Gastroesophageal sphincter (tissue), 4 donors: ENCODE measurements at regions not wholly inside any gene's neighbourhood (a gene's known extent, or its start where the extent isn't known, plus 50 kb on each side); places are given as distances from the start of the nearest gene placed in this dataset.

ENCODE experiments used
- ATAC-seq: fragments of 150-250 bp; one replicate; pipeline ENCODE4 v1.9.1; 2016; ENCODE audit warnings: mild to moderate bottlenecking, moderate library complexity
- H3K27ac ChIP-seq, 4 donors: fragments of 200-600 bp; sonication (generic) in 3 of 4; 1 replicate in 3 of 4; 2 replicates in 1 of 4; pipeline ENCODE4 v1.5.1; 2016 to 2019
- H3K27me3 ChIP-seq: fragments of 200-600 bp; sonication (generic); one replicate; pipeline ENCODE4 v1.5.1; 2019
- H3K36me3 ChIP-seq, 2 donors: fragments of 200-600 bp; sonication (generic); one replicate each; pipeline ENCODE4 v1.5.1; 2019; ENCODE audit warnings: control low read depth in 1 of 2
- H3K4me1 ChIP-seq, 3 donors: fragments of 200-600 bp; sonication (generic); 1 replicate in 2 of 3; 2 replicates in 1 of 3; pipeline ENCODE4 v1.5.1; 2016 to 2019; ENCODE audit warnings: control low read depth in 2 of 3
- H3K4me3 ChIP-seq, 2 donors: fragments of 200-600 bp; sonication (generic); one replicate each; pipeline ENCODE4 v1.5.1; 2019; ENCODE audit warnings: mild to moderate bottlenecking in 1 of 2, moderate library complexity in 1 of 2
- H3K9me3 ChIP-seq, 3 donors: fragments of 200-600 bp; sonication (generic); one replicate each; pipeline ENCODE4 v1.5.1; 2017 to 2019; ENCODE audit warnings: control low read depth in 2 of 3
- CTCF ChIP-seq, 4 experiments: fragments of 200-600 bp in 2 of 4; fragments of 450-650 bp in 2 of 4; sonication (generic) in 1 of 4; IDR thresholded peaks; one replicate each; pipeline ENCODE4 v1.5.1; 2017 to 2019; ENCODE audit warnings: antibody characterized with exemption in 4 of 4, mild to moderate bottlenecking in 2 of 4, moderate library complexity in 2 of 4
- EP300 ChIP-seq: sonication (generic); formaldehyde crosslinking; IDR thresholded peaks from one replicate; pipeline ENCODE4 v1.6.1; 2017; ENCODE audit warnings: antibody characterized with exemption, mild to moderate bottlenecking
- POLR2A ChIP-seq, 2 donors: fragments of 450-650 bp; IDR thresholded peaks; one replicate each; pipeline ENCODE4 v1.6.1; 2017; ENCODE audit warnings: antibody characterized with exemption in 2 of 2, mild to moderate bottlenecking in 2 of 2, moderate library complexity in 1 of 2
- POLR2AphosphoS5 ChIP-seq: sonication (generic); formaldehyde crosslinking; IDR thresholded peaks from one replicate; pipeline ENCODE4 v1.6.1; 2017; ENCODE audit warnings: antibody characterized with exemption
- WGBS, 2 donors: methylation state at CpG; one replicate each; pipeline ENCODE4 v1.1.5; 2018; ENCODE audit warnings: low coverage in 1 of 2; 5-methylcytosine and 5-hydroxymethylcytosine counted together

GRCh38 chr2:2505604-2506003 is 174.5 kb upstream of the MYT1L start:
- Histone ChIP-seq H3K9me3 (peaks cover 0 to 13% (median 0%) of the 10 kb centered on the region in 3 donors), H3K4me1 (no peaks in the 10 kb centered on the region), H3K4me3 (no peak overlapping the region), H3K27ac (no peak overlapping the region), H3K36me3 (no peaks in the 10 kb centered on the region), H3K27me3 (peaks cover 3% of the 10 kb centered on the region)
- no peak for ATAC-seq
- WGBS, 2 donors, result 78 to 100% methylated on average over 2 to 3 of the region's 4 CpGs
- TF ChIP-seq EP300 (no peak), POLR2A (IDR thresholded peaks at IDR 0.05) (no peak), POLR2AphosphoS5 (no peak), CTCF (IDR thresholded peaks at IDR 0.05) (no peak)

GRCh38 chr2:2503864-2504418 is 172.9 kb upstream of the MYT1L start:
- no peak for TF ChIP-seq EP300
- TF ChIP-seq POLR2AphosphoS5, result no peak
- no peak for TF ChIP-seq CTCF (IDR thresholded peaks at IDR 0.05)
- no peak for TF ChIP-seq POLR2A (IDR thresholded peaks at IDR 0.05)
- no peak for ATAC-seq
- Histone ChIP-seq H3K27ac (no peak overlapping the region), H3K27me3 (peaks cover 3% of the 10 kb centered on the region), H3K4me3 (no peak overlapping the region), H3K36me3 (no peaks in the 10 kb centered on the region), H3K9me3 (peaks cover 0 to 13% (median 0%) of the 10 kb centered on the region in 3 donors), H3K4me1 (no peaks in the 10 kb centered on the region)
- WGBS, 2 donors, result 73% methylated on average over 2 of the region's 6 CpGs; no CpG with 5 or more reads in 1 of the 2 donors

GRCh38 chr2:2502201-2502549 is 171.1 kb upstream of the MYT1L start:
- TF ChIP-seq POLR2A (IDR thresholded peaks at IDR 0.05), result no peak
- TF ChIP-seq EP300, result no peak
- TF ChIP-seq CTCF (IDR thresholded peaks at IDR 0.05), result no peak
- Histone ChIP-seq H3K4me1 (no peaks in the 10 kb centered on the region), H3K27me3 (peaks cover 2% of the 10 kb centered on the region), H3K9me3 (peaks cover 0 to 13% (median 0%) of the 10 kb centered on the region in 3 donors), H3K27ac (no peak overlapping the region), H3K4me3 (no peak overlapping the region), H3K36me3 (no peaks in the 10 kb centered on the region)
- ATAC-seq, result no peak
- WGBS, 2 donors, result 60 to 63% methylated on average over 4 of the region's 4 CpGs

GRCh38 chr2:2501454-2502200 is 170.6 kb upstream of the MYT1L start:
- ATAC-seq, result no peak
- Histone ChIP-seq H3K36me3 (no peaks in the 10 kb centered on the region), H3K27ac (no peak overlapping the region), H3K4me3 (no peak overlapping the region), H3K4me1 (no peaks in the 10 kb centered on the region), H3K9me3 (peaks cover 0 to 13% (median 0%) of the 10 kb centered on the region in 3 donors), H3K27me3 (no peaks in the 10 kb centered on the region)
- TF ChIP-seq POLR2AphosphoS5 (no peak), CTCF (IDR thresholded peaks at IDR 0.05) (no peak), EP300 (no peak), POLR2A (IDR thresholded peaks at IDR 0.05) (no peak)
- WGBS, 2 donors, result 67 to 82% methylated on average over 6 to 8 of the region's 9 CpGs

GRCh38 chr2:2495606-2496005 is 164.5 kb upstream of the MYT1L start:
- no peak for TF ChIP-seq POLR2AphosphoS5
- Histone ChIP-seq H3K27ac (no peak overlapping the region), H3K4me3 (no peak overlapping the region), H3K4me1 (no peaks in the 10 kb centered on the region), H3K27me3 (no peaks in the 10 kb centered on the region), H3K36me3 (no peaks in the 10 kb centered on the region), H3K9me3 (no peaks in the 10 kb centered on the region)
- no peak for ATAC-seq
- 100% methylated on average over 1 of the region's 1 CpG for WGBS, 2 donors
